H1 (cell line): ENCODE measurements at regions not wholly inside any gene's neighbourhood (a gene's known extent, or its start where the extent isn't known, plus 50 kb on each side); places are given as distances from the start of the nearest gene placed in this dataset.

Experiments used
- CTCF ChIA-PET: fragments of 300-600 bp; sonication (Branson Sonifier 250); formaldehyde crosslinking; loops from one replicate; lab custom pipeline; 2021; ENCODE audit not compliant: partially characterized antibody; lab: Charles Lee
- POLR2A ChIA-PET: fragments of 300-600 bp; sonication (Branson Sonifier 250); formaldehyde crosslinking; loops from one replicate; lab custom pipeline; 2021; ENCODE audit warnings: inconsistent platforms; ENCODE audit not compliant: partially characterized antibody; lab: Charles Lee
- DNase-seq, 2 experiments: peaks; one replicate each; pipeline versions ENCODE4 v3.0.0 to v3.0.0-alpha.2; 2010 to 2022; ENCODE audit warnings: low spot score in 2 of 2, low read depth in 1 of 2, mixed read lengths in 1 of 2
- FAIRE-seq: peaks from 2 replicates; lab custom pipeline; 2011; peaks lifted over from hg19 to GRCh38; lab: Jason Lieb, UNC
- H2AFZ ChIP-seq: 2 replicates; pipeline ENCODE4 v1.8.1; 2012; ENCODE audit warnings: low read length, inconsistent platforms
- H2AK5ac ChIP-seq: 2 replicates; pipeline ENCODE4 v1.6.1; 2013; ENCODE audit warnings: low read depth, low read length
- H2BK120ac ChIP-seq: replicated peaks from 2 replicates; pipeline ENCODE3; 2013; ENCODE audit warnings: low read depth, low read length, inconsistent platforms
- H2BK12ac ChIP-seq: 2 replicates; pipeline ENCODE4 v1.6.1; 2013; ENCODE audit warnings: low read depth, low read length
- H2BK15ac ChIP-seq: 2 replicates; pipeline ENCODE4 v1.6.1; 2013; ENCODE audit warnings: low read length
- H2BK20ac ChIP-seq: 2 replicates; pipeline ENCODE4 v1.6.1; 2013; ENCODE audit warnings: low read length
- H2BK5ac ChIP-seq: 2 replicates; pipeline ENCODE4 v1.6.1; 2013; ENCODE audit warnings: low read depth, low read length
- H3K14ac ChIP-seq: 2 replicates; pipeline ENCODE4 v1.6.1; 2013; ENCODE audit warnings: inconsistent platforms; ENCODE audit not compliant: insufficient read length
- H3K18ac ChIP-seq: 2 replicates; pipeline ENCODE4 v1.6.1; 2013; ENCODE audit warnings: low read length; ENCODE audit errors: extremely low read depth
- H3K23ac ChIP-seq: 2 replicates; pipeline ENCODE4 v1.6.1; 2013; ENCODE audit warnings: inconsistent platforms; ENCODE audit not compliant: insufficient read length
- H3K23me2 ChIP-seq: 2 replicates; pipeline ENCODE4 v1.6.1; 2013; ENCODE audit warnings: low read depth, low read length
- H3K27ac ChIP-seq: 2 replicates; pipeline ENCODE4 v1.6.1; 2011; ENCODE audit warnings: low read depth, low read length, inconsistent platforms
- H3K27me3 ChIP-seq, 4 experiments: replicated peaks in 1 of 4; 1 replicate in 1 of 4; 2 replicates in 3 of 4; pipeline versions ENCODE4 v1.6.1 to v1.8.1; 2011 to 2013; ENCODE audit warnings: low read length in 3 of 4, mild to moderate bottlenecking in 3 of 4, inconsistent platforms in 2 of 4, mixed read lengths in 2 of 4, moderate library complexity in 1 of 4; ENCODE audit not compliant: control insufficient read depth in 3 of 4, insufficient read depth in 3 of 4; ENCODE audit errors: extremely low read depth in 1 of 4
- H3K36me3 ChIP-seq, 4 experiments: 2 replicates each; pipeline versions ENCODE4 v1.6.1 to v1.8.1; 2011 to 2013; ENCODE audit warnings: mild to moderate bottlenecking in 4 of 4, low read length in 3 of 4, moderate library complexity in 2 of 4, control low read depth in 1 of 4, inconsistent platforms in 1 of 4; ENCODE audit not compliant: insufficient read depth in 4 of 4, control insufficient read depth in 2 of 4
- H3K4ac ChIP-seq: replicated peaks from 2 replicates; pipeline ENCODE3; 2013; ENCODE audit warnings: low read length, low read depth, mixed read lengths, inconsistent platforms; ENCODE audit not compliant: insufficient read length
- H3K4me1 ChIP-seq, 4 experiments: replicated peaks in 1 of 4; 1 replicate in 1 of 4; 2 replicates in 3 of 4; pipeline versions ENCODE4 v1.6.1 to v1.8.1; 2011 to 2013; ENCODE audit warnings: low read length in 3 of 4, inconsistent platforms in 2 of 4, mixed read lengths in 1 of 4; ENCODE audit not compliant: insufficient read depth in 4 of 4, control insufficient read depth in 3 of 4
- H3K4me2 ChIP-seq, 2 experiments: 2 replicates each; pipeline versions ENCODE4 v1.6.1 to v1.8.1; 2011 to 2013; ENCODE audit warnings: low read depth in 2 of 2, low read length in 2 of 2, control low read depth in 1 of 2, inconsistent platforms in 1 of 2, mild to moderate bottlenecking in 1 of 2; ENCODE audit not compliant: insufficient read depth in 1 of 2
- H3K4me3 ChIP-seq, 4 experiments: fragments of 200-600, 300-600 bp in 1 of 4; sonication (generic), shearing (Covaris generic), sonication (Bioruptor Twin) in 1 of 4; 2 replicates each; pipeline versions ENCODE4 v1.5.1 to v1.8.1; 2011 to 2016; ENCODE audit warnings: low read length in 4 of 4, low read depth in 3 of 4, control low read depth in 2 of 4, inconsistent platforms in 2 of 4, mild to moderate bottlenecking in 2 of 4, mixed read lengths in 1 of 4, moderate library complexity in 1 of 4; ENCODE audit not compliant: insufficient read depth in 2 of 4; ENCODE audit errors: extremely low read depth in 1 of 4
- H3K56ac ChIP-seq: replicated peaks from 2 replicates; pipeline ENCODE3; 2013; ENCODE audit warnings: low read depth, mild to moderate bottlenecking, mixed read lengths, low read length, inconsistent platforms; ENCODE audit not compliant: insufficient read length
- H3K79me1 ChIP-seq: 2 replicates; pipeline ENCODE4 v1.6.1; 2013; ENCODE audit warnings: low read depth, low read length, control low read depth
- H3K79me2 ChIP-seq, 2 experiments: 2 replicates each; pipeline versions ENCODE4 v1.6.1 to v1.8.1; 2012 to 2013; ENCODE audit warnings: low read length in 2 of 2, mild to moderate bottlenecking in 2 of 2, inconsistent platforms in 1 of 2; ENCODE audit not compliant: insufficient read depth in 2 of 2, control insufficient read depth in 1 of 2
- H3K9ac ChIP-seq, 4 experiments: replicated peaks in 1 of 4; 1 replicate in 1 of 4; 2 replicates in 3 of 4; pipeline versions ENCODE4 v1.6.1 to v1.8.1; 2011 to 2013; ENCODE audit warnings: low read depth in 3 of 4, low read length in 3 of 4, control low read depth in 2 of 4, mild to moderate bottlenecking in 2 of 4, moderate library complexity in 2 of 4, inconsistent platforms in 1 of 4; ENCODE audit errors: extremely low read depth in 1 of 4
- H3K9me3 ChIP-seq, 2 experiments: 2 replicates each; pipeline versions ENCODE4 v1.6.1 to v1.8.1; 2012 to 2013; ENCODE audit warnings: mild to moderate bottlenecking in 2 of 2, moderate library complexity in 2 of 2, control low read depth in 1 of 2, inconsistent platforms in 1 of 2, low read depth in 1 of 2, low read length in 1 of 2, mixed read lengths in 1 of 2; ENCODE audit not compliant: insufficient read depth in 2 of 2
- H4K20me1 ChIP-seq, 2 experiments: replicated peaks in 1 of 2; 2 replicates each; pipeline versions ENCODE3 to v1.8.1; 2011 to 2013; ENCODE audit warnings: inconsistent platforms in 2 of 2, low read length in 2 of 2, mild to moderate bottlenecking in 1 of 2; ENCODE audit not compliant: insufficient read depth in 2 of 2, control insufficient read depth in 1 of 2
- H4K5ac ChIP-seq: 2 replicates; pipeline ENCODE4 v1.6.1; 2013; ENCODE audit warnings: low read length, low read depth, mixed read lengths, inconsistent platforms; ENCODE audit not compliant: insufficient read length
- H4K8ac ChIP-seq: 2 replicates; pipeline ENCODE4 v1.8.0; 2013; ENCODE audit warnings: mild to moderate bottlenecking, moderate library complexity, low read length, inconsistent platforms; ENCODE audit not compliant: insufficient read depth; ENCODE audit errors: extremely low read depth
- H4K91ac ChIP-seq: replicated peaks from 2 replicates; pipeline ENCODE3; 2013; ENCODE audit warnings: low read length, mixed read lengths, inconsistent platforms; ENCODE audit not compliant: insufficient read length
- ATF2 ChIP-seq: IDR thresholded peaks from 2 replicates; pipeline ENCODE4 v1.6.1; 2012; ENCODE audit warnings: low read length, inconsistent platforms
- CHD1 ChIP-seq: IDR thresholded peaks from 2 replicates; pipeline ENCODE4 v1.6.1; 2012; ENCODE audit warnings: low read depth, low read length, improper control_type of control experiment
- CTBP2 ChIP-seq: IDR thresholded peaks from 2 replicates; pipeline ENCODE4 v1.7.0; 2011; ENCODE audit warnings: borderline replicate concordance, mild to moderate bottlenecking, moderate library complexity, mixed read lengths, low read length; ENCODE audit not compliant: insufficient read depth, insufficient read length
- CTCF ChIP-seq, 3 experiments: IDR thresholded peaks; 1 replicate in 2 of 3; 2 replicates in 1 of 3; pipeline versions ENCODE4 v1.5.1 to v1.6.1; 2011; ENCODE audit warnings: low read length in 3 of 3, mild to moderate bottlenecking in 3 of 3, inconsistent platforms in 2 of 3, low read depth in 1 of 3, moderate library complexity in 1 of 3; ENCODE audit not compliant: insufficient read depth in 1 of 3; ENCODE audit errors: control extremely low read depth in 1 of 3
- GTF2F1 ChIP-seq: IDR thresholded peaks from 2 replicates; pipeline ENCODE4 v1.6.1; 2012; ENCODE audit warnings: low read depth, low read length, improper control_type of control experiment, borderline replicate concordance
- PHF8 ChIP-seq: fragments of 200-600 bp; sonication (generic); conservative IDR thresholded peaks from 2 replicates; pipeline ENCODE4 v1.7.1; 2012; ENCODE audit warnings: low read depth, mild to moderate bottlenecking, inconsistent platforms, low read length, moderate library complexity
- RNF2 ChIP-seq: fragments of 200-900, 300-1000 bp; sonication (generic); IDR thresholded peaks from 2 replicates; pipeline ENCODE4 v1.7.1; 2016; ENCODE audit warnings: borderline replicate concordance, low read depth, mild to moderate bottlenecking, antibody characterized with exemption, low read length; ENCODE audit not compliant: poor library complexity, severe bottlenecking; ENCODE audit errors: missing control alignments
- SIX5 ChIP-seq: IDR thresholded peaks from 2 replicates; pipeline ENCODE4 v1.6.1; 2011; ENCODE audit warnings: mild to moderate bottlenecking, low read depth, low read length
- SUZ12 ChIP-seq: fragments of 200-600 bp; sonication (generic); IDR thresholded peaks from 2 replicates; pipeline ENCODE4 v1.6.1; 2012; ENCODE audit warnings: mild to moderate bottlenecking, inconsistent platforms, low read length, moderate library complexity, mixed read lengths
- ZNF274 ChIP-seq: IDR thresholded peaks from 2 replicates; pipeline ENCODE4 v1.7.0; 2012; ENCODE audit warnings: low read length, borderline replicate concordance; ENCODE audit errors: extremely low read depth
- WGBS, 2 experiments: shearing (Covaris generic) in 1 of 2; methylation state at CpG; one replicate each; pipeline versions ENCODE4 v1.1.6 to v1.1.7; 2013 to 2015; ENCODE audit warnings: low lambda C conversion rate in 2 of 2, mixed read lengths in 2 of 2, inconsistent platforms in 1 of 2, low coverage in 1 of 2, missing lambda C conversion rate in 1 of 2; ENCODE audit not compliant: insufficient replicate concordance in 2 of 2, insufficient coverage in 1 of 2, insufficient read length in 1 of 2; ENCODE audit errors: extremely low coverage in 1 of 2, missing lambda C conversion rate in 1 of 2; 5-methylcytosine and 5-hydroxymethylcytosine counted together

DNA sequence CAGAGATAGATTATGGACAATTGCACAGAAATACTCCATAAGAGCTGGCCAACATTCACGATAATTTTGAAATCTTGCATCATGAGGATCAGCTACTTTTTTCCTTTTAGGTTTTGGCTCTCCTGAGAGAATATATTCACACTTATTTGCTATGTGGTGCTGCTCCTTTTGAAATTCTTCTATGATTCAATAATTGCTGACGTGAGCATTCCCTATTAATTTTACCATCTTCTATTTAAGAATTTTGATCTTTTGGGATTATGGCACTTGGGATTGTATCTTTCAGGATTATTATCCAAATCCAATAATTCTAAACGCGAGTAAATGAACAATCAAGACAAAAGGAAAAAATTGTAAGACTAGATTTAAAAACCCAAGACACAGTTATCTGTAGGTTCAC is 358.8 kb downstream of the ELAVL2 start:
- no peak overlapping the region for H3K23ac ChIP-seq
- H3K4ac ChIP-seq: no peak overlapping the region
- H3K79me2 ChIP-seq: no peaks in the 10 kb centered on the region
- H3K18ac ChIP-seq: no peak overlapping the region
- H3K27ac ChIP-seq: no peak overlapping the region
- no peak overlapping the region for H2AK5ac ChIP-seq
- H2BK5ac ChIP-seq: no peak overlapping the region
- H2BK15ac ChIP-seq: no peak overlapping the region
- H3K79me1 ChIP-seq: no peaks in the 10 kb centered on the region
- H2AFZ ChIP-seq: no peak overlapping the region
- H2BK20ac ChIP-seq: no peak overlapping the region
- ChIA-PET POLR2A (no interaction called here), CTCF (interaction anchor here (0.6 kb wide), 1 partner anchor 357 kb away, joined by 3 read pairs; no protein-coding TSS in a partner anchor)
- H3K4me3 ChIP-seq: no peak overlapping the region
- no peaks in the 10 kb centered on the region for H3K36me3 ChIP-seq
- no peak for FAIRE-seq
- H3K23me2 ChIP-seq: no peaks in the 10 kb centered on the region
- no peak overlapping the region for H3K56ac ChIP-seq
- H2BK120ac ChIP-seq: no peak overlapping the region
- WGBS, 2 experiments: 88% methylated on average over 4 of the region's 4 CpGs; no CpG with 5 or more reads in 1 of the 2 experiments
- no peak overlapping the region for H4K91ac ChIP-seq
- H4K8ac ChIP-seq: no peak overlapping the region
- H3K27me3 ChIP-seq: no peaks in the 10 kb centered on the region
- H3K9me3 ChIP-seq: no peaks in the 10 kb centered on the region
- no peak overlapping the region for H4K5ac ChIP-seq
- no peak for DNase-seq
- no peak overlapping the region for H3K4me2 ChIP-seq
- H2BK12ac ChIP-seq: no peak overlapping the region
- no peak overlapping the region for H3K9ac ChIP-seq
- no peaks in the 10 kb centered on the region for H4K20me1 ChIP-seq
- H3K14ac ChIP-seq: no peak overlapping the region
- H3K4me1 ChIP-seq: no peaks in the 10 kb centered on the region
- TF ChIP-seq SUZ12 (no peak), PHF8 (no peak), GTF2F1 (no peak), CTBP2 (no peak), RNF2 (no peak), CHD1 (no peak), ZNF274 (no peak), ATF2 (no peak), CTCF (IDR thresholded peaks at IDR 0.05; ENCODE audit: control extremely low read depth in 1 of 3, insufficient read depth in 1 of 3, low read depth in 1 of 3, low read length in 3 of 3) (no peak), SIX5 (no peak)
